GM12873 (cell line): ENCODE measurements at regions not wholly inside any gene's neighbourhood (a gene's known extent, or its start where the extent isn't known, plus 50 kb on each side); places are given as distances from the start of the nearest gene placed in this dataset.

Source experiments
- CTCF ChIP-seq: IDR thresholded peaks from 2 replicates; pipeline ENCODE4 v1.5.1; 2012; ENCODE audit warnings: low read depth, mild to moderate bottlenecking, moderate library complexity, low read length, control low read depth; ENCODE audit not compliant: insufficient read depth; ENCODE audit errors: missing control alignments

- TF ChIP-seq CTCF, result no peak
Measured at GRCh38 chr15:77695961-77696582, 63.4 kb upstream of the LINGO1 start.

- no peak for TF ChIP-seq CTCF
Measured at GRCh38 chr15:77695548-77695947, 62.8 kb upstream of the LINGO1 start.

GRCh38 chr15:77693576-77693975, 60.9 kb upstream of the LINGO1 start:
- TF ChIP-seq CTCF, result no peak

GRCh38 chr15:77692614-77693013, 59.9 kb upstream of the LINGO1 start:
- no peak for TF ChIP-seq CTCF

GRCh38 chr15:77691607-77692006, 58.9 kb upstream of the LINGO1 start:
- no peak for TF ChIP-seq CTCF

- no peak for TF ChIP-seq CTCF
Measured at GRCh38 chr15:77689821-77690220, 57.1 kb upstream of the LINGO1 start.

- no peak for TF ChIP-seq CTCF
Measured at GRCh38 chr15:77688693-77689092, 56.0 kb upstream of the LINGO1 start.
